ENCODE measurements at regions not wholly inside any gene's neighbourhood (a gene's known extent, or its start where the extent isn't known, plus 50 kb on each side); places are given as distances from the start of the nearest gene placed in this dataset.
A peak's percentile ranks its signal among the peaks of the same experiment; 100 is the strongest.

DNA sequence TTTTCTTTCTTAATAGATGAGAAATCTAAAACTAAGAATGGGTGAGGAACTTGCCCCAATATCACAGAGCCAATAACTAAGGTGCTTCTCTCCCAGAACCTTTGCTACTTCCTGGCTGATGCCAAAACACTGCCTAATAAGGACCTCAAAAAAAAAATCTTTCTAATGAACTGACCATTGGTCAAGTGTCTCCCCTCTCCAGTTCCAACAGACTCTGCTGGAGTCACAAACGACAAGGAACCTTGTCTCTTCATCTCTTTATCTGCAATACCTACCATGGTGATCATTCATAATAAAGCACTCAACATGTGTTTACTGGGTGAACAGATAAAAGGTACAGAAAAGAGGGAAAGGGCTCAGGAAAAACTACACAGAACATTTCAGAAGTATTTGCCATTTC is 197.4 kb downstream of the LTN1 start:
- H4K20me1 ChIP-seq (ENCODE audit: insufficient read depth, low read length): no peaks in the 10 kb centered on the region
- H3K4me3 Mint-ChIP-seq (ENCODE audit: unreplicated experiment): no peak overlapping the region
- H3K27ac ChIP-seq (ENCODE audit: low read depth, low read length): no peak overlapping the region
- TF ChIP-seq, protein P1, sequence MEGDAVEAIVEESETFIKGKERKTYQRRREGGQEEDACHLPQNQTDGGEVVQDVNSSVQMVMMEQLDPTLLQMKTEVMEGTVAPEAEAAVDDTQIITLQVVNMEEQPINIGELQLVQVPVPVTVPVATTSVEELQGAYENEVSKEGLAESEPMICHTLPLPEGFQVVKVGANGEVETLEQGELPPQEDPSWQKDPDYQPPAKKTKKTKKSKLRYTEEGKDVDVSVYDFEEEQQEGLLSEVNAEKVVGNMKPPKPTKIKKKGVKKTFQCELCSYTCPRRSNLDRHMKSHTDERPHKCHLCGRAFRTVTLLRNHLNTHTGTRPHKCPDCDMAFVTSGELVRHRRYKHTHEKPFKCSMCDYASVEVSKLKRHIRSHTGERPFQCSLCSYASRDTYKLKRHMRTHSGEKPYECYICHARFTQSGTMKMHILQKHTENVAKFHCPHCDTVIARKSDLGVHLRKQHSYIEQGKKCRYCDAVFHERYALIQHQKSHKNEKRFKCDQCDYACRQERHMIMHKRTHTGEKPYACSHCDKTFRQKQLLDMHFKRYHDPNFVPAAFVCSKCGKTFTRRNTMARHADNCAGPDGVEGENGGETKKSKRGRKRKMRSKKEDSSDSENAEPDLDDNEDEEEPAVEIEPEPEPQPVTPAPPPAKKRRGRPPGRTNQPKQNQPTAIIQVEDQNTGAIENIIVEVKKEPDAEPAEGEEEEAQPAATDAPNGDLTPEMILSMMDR (IDR thresholded peaks at IDR 0.05; ENCODE audit: insufficient read depth, low read depth, low read length): no peak
- TF ChIP-seq EZH2 (IDR thresholded peaks at IDR 0.05; ENCODE audit: insufficient read depth, low read length): no peak
- no peaks in the 10 kb centered on the region for H3K36me3 Mint-ChIP-seq (ENCODE audit: low read depth, unreplicated experiment)
- no peak overlapping the region for H3K4me2 ChIP-seq (ENCODE audit: low read length)
- no peaks in the 10 kb centered on the region for H3K4me1 ChIP-seq (ENCODE audit: insufficient read depth, low read length)
- no peak overlapping the region for H3K4me3 ChIP-seq (ENCODE audit: insufficient read depth, low read depth, low read length)
- no peaks in the 10 kb centered on the region for H3K27me3 ChIP-seq (ENCODE audit: insufficient read depth, low read length)
- H3K9me3 Mint-ChIP-seq (ENCODE audit: unreplicated experiment): no peaks in the 10 kb centered on the region
- H3K79me2 ChIP-seq (ENCODE audit: insufficient read depth, low read length): no peaks in the 10 kb centered on the region
- peaks cover 2% of the 10 kb centered on the region for H3K4me1 Mint-ChIP-seq (ENCODE audit: low read depth, unreplicated experiment)
- no peak overlapping the region for H3K27ac Mint-ChIP-seq (ENCODE audit: unreplicated experiment)
- no peak overlapping the region for H2AFZ ChIP-seq (ENCODE audit: low read depth, low read length)
- no peak overlapping the region for H3K9ac ChIP-seq (ENCODE audit: low read length)
- no peaks in the 10 kb centered on the region for H3K9me3 ChIP-seq (ENCODE audit: insufficient read depth, low read depth, low read length)
- no peaks in the 10 kb centered on the region for H3K36me3 ChIP-seq (ENCODE audit: insufficient read depth, low read length)
- DNase-seq (ENCODE audit: low read depth): no peak
- H3K27me3 Mint-ChIP-seq (ENCODE audit: low read depth, unreplicated experiment): no peaks in the 10 kb centered on the region
- no peak for FAIRE-seq

DNA sequence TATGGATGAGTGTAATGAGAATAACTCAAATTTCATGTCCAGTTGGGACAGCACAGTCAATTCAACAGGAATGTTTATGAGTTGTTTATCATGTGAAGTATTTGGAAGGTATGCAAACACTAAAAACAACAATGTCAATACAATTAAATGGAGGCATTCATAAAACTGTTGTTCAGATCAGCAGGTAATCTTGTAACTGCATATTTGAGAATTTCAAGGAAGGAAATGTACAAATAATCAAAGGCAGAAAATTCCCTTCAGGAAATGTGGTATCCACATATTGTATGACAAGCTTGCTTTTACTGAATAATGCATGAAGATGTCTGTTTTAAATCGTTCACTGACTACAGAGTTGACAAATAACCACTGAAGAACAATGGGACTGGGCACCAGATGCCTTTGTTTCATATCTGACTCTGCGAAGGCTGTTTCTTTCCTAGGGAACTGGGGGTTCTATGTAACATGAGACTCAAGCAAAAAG is 198.3 kb downstream of the LTN1 start:
- Histone ChIP-seq H2AFZ (ENCODE audit: low read depth, low read length) (no peak overlapping the region), H4K20me1 (ENCODE audit: insufficient read depth, low read length) (no peaks in the 10 kb centered on the region), H3K4me1 (ENCODE audit: insufficient read depth, low read length) (no peaks in the 10 kb centered on the region), H3K27ac (ENCODE audit: low read depth, low read length) (no peak overlapping the region), H3K27me3 (ENCODE audit: insufficient read depth, low read length) (no peaks in the 10 kb centered on the region), H3K36me3 (ENCODE audit: insufficient read depth, low read length) (no peaks in the 10 kb centered on the region), H3K9me3 (ENCODE audit: insufficient read depth, low read depth, low read length) (no peaks in the 10 kb centered on the region), H3K9ac (ENCODE audit: low read length) (no peak overlapping the region), H3K4me2 (ENCODE audit: low read length) (no peak overlapping the region), H3K79me2 (ENCODE audit: insufficient read depth, low read length) (no peaks in the 10 kb centered on the region), H3K4me3 (ENCODE audit: insufficient read depth, low read depth, low read length) (no peak overlapping the region)
- no peak for TF ChIP-seq EZH2 (IDR thresholded peaks at IDR 0.05; ENCODE audit: insufficient read depth, low read length)
- TF ChIP-seq, protein P1 (IDR thresholded peaks at IDR 0.05; ENCODE audit: insufficient read depth, low read depth, low read length): no peak
- FAIRE-seq (no peak), DNase-seq (ENCODE audit: low read depth) (no peak)
- Mint-ChIP-seq H3K27ac (ENCODE audit: unreplicated experiment) (no peak overlapping the region), H3K9me3 (ENCODE audit: unreplicated experiment) (no peaks in the 10 kb centered on the region), H3K4me3 (ENCODE audit: unreplicated experiment) (no peak overlapping the region), H3K27me3 (ENCODE audit: low read depth, unreplicated experiment) (no peaks in the 10 kb centered on the region), H3K4me1 (ENCODE audit: low read depth, unreplicated experiment) (peaks cover 2% of the 10 kb centered on the region), H3K36me3 (ENCODE audit: low read depth, unreplicated experiment) (no peaks in the 10 kb centered on the region)

- Histone ChIP-seq H2AFZ (ENCODE audit: low read depth, low read length) (no peak overlapping the region), H4K20me1 (ENCODE audit: insufficient read depth, low read length) (no peaks in the 10 kb centered on the region)
- DNase-seq (ENCODE audit: low read depth): no peak
These were observed 199.6 kb downstream of the LTN1 start for GRCh38 chr21:28793043-28793442.

More at GRCh38 chr21:28793043-28793442, 199.6 kb downstream of the LTN1 start:
- no peak overlapping the region for H3K4me2 ChIP-seq (ENCODE audit: low read length)
- no peaks in the 10 kb centered on the region for H3K27me3 ChIP-seq (ENCODE audit: insufficient read depth, low read length)
- H3K36me3 ChIP-seq (ENCODE audit: insufficient read depth, low read length): no peaks in the 10 kb centered on the region
- no peak overlapping the region for H3K4me3 ChIP-seq (ENCODE audit: insufficient read depth, low read depth, low read length)
- no peaks in the 10 kb centered on the region for H3K4me1 ChIP-seq (ENCODE audit: insufficient read depth, low read length)
- no peaks in the 10 kb centered on the region for H3K36me3 Mint-ChIP-seq (ENCODE audit: low read depth, unreplicated experiment)
- no peaks in the 10 kb centered on the region for H3K9me3 Mint-ChIP-seq (ENCODE audit: unreplicated experiment)
- no peak overlapping the region for H3K27ac Mint-ChIP-seq (ENCODE audit: unreplicated experiment)
- H3K27ac ChIP-seq (ENCODE audit: low read depth, low read length): no peak overlapping the region
- no peak overlapping the region for H3K4me3 Mint-ChIP-seq (ENCODE audit: unreplicated experiment)
- TF ChIP-seq EZH2 (IDR thresholded peaks at IDR 0.05; ENCODE audit: insufficient read depth, low read length): no peak
- TF ChIP-seq, protein P1 (IDR thresholded peaks at IDR 0.05; ENCODE audit: insufficient read depth, low read depth, low read length): peak; percentile 35
- H3K4me1 Mint-ChIP-seq (ENCODE audit: low read depth, unreplicated experiment): peaks cover 2% of the 10 kb centered on the region
- no peaks in the 10 kb centered on the region for H3K9me3 ChIP-seq (ENCODE audit: insufficient read depth, low read depth, low read length)
- H3K79me2 ChIP-seq (ENCODE audit: insufficient read depth, low read length): no peaks in the 10 kb centered on the region
- H3K9ac ChIP-seq (ENCODE audit: low read length): no peak overlapping the region
- H3K27me3 Mint-ChIP-seq (ENCODE audit: low read depth, unreplicated experiment): no peaks in the 10 kb centered on the region
- FAIRE-seq: peak; percentile 45
